ENCODE measurements at regions not wholly inside any gene's neighbourhood (a gene's known extent, or its start where the extent isn't known, plus 50 kb on each side); places are given as distances from the start of the nearest gene placed in this dataset.

- Histone ChIP-seq H3K27me3 (replicated peaks) (no peaks in the 10 kb centered on the region), H3K27ac (no peak overlapping the region), H3K36me3 (replicated peaks) (no peaks in the 10 kb centered on the region), H3K4me3 (ENCODE audit: low read depth, low read length) (no peak overlapping the region)
- TF ChIP-seq, protein P1, sequence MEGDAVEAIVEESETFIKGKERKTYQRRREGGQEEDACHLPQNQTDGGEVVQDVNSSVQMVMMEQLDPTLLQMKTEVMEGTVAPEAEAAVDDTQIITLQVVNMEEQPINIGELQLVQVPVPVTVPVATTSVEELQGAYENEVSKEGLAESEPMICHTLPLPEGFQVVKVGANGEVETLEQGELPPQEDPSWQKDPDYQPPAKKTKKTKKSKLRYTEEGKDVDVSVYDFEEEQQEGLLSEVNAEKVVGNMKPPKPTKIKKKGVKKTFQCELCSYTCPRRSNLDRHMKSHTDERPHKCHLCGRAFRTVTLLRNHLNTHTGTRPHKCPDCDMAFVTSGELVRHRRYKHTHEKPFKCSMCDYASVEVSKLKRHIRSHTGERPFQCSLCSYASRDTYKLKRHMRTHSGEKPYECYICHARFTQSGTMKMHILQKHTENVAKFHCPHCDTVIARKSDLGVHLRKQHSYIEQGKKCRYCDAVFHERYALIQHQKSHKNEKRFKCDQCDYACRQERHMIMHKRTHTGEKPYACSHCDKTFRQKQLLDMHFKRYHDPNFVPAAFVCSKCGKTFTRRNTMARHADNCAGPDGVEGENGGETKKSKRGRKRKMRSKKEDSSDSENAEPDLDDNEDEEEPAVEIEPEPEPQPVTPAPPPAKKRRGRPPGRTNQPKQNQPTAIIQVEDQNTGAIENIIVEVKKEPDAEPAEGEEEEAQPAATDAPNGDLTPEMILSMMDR (IDR thresholded peaks at IDR 0.05; ENCODE audit: low read depth, low read length, missing control alignments): no peak
- in situ Hi-C loops (cut with HindIII; ENCODE audit: low pct_ligation_motif_present, low sequenced_read_pairs): no loop called here
- no peak for DNase-seq
Observed at GRCh38 chr10:55001422-55001821, 200.4 kb upstream of the PCDH15 start.

- no peaks in the 10 kb centered on the region for H3K36me3 ChIP-seq (replicated peaks)
- DNase-seq: no peak
- no peak overlapping the region for H3K4me3 ChIP-seq (ENCODE audit: low read depth, low read length)
- in situ Hi-C loops (cut with HindIII; ENCODE audit: low pct_ligation_motif_present, low sequenced_read_pairs): no loop called here
- no peaks in the 10 kb centered on the region for H3K27me3 ChIP-seq (replicated peaks)
- TF ChIP-seq, protein P1 (IDR thresholded peaks at IDR 0.05; ENCODE audit: low read depth, low read length, missing control alignments): no peak
- no peak overlapping the region for H3K27ac ChIP-seq
Observed at GRCh38 chr10:54993148-54993547, 192.1 kb upstream of the PCDH15 start.

GRCh38 chr10:54985732-54986131, 184.7 kb upstream of the PCDH15 start:
- Histone ChIP-seq H3K36me3 (replicated peaks) (no peaks in the 10 kb centered on the region), H3K27ac (no peak overlapping the region), H3K4me3 (ENCODE audit: low read depth, low read length) (no peak overlapping the region), H3K27me3 (replicated peaks) (no peaks in the 10 kb centered on the region)
- in situ Hi-C loops (cut with HindIII; ENCODE audit: low pct_ligation_motif_present, low sequenced_read_pairs): no loop called here
- TF ChIP-seq, protein P1 (IDR thresholded peaks at IDR 0.05; ENCODE audit: low read depth, low read length, missing control alignments): no peak
- no peak for DNase-seq

DNA sequence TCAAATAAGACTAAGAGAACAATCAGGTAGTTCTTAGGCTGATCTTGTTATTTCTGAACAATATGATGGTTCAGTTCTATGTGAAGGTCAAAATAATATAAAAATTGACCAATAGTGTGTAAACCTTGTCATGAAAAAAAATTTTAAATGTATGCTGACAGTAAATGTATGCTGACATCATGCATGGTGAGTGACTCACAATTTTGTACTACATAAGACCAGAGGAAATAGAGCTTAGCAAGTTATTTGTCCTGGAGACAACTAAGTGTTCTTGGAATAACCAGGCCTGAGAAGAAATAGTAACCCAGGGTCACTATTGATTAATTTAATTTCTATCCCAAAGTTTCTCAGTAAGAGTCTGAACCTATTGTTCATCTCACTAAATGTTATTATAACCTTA, 182.2 kb upstream of the PCDH15 start:
- no peak overlapping the region for H3K4me3 ChIP-seq (ENCODE audit: low read depth, low read length)
- H3K27ac ChIP-seq: no peak overlapping the region
- in situ Hi-C loops (cut with HindIII; ENCODE audit: low pct_ligation_motif_present, low sequenced_read_pairs): no loop called here
- TF ChIP-seq, protein P1 (IDR thresholded peaks at IDR 0.05; ENCODE audit: low read depth, low read length, missing control alignments): no peak
- no peaks in the 10 kb centered on the region for H3K36me3 ChIP-seq (replicated peaks)
- DNase-seq: no peak
- no peaks in the 10 kb centered on the region for H3K27me3 ChIP-seq (replicated peaks)

- TF ChIP-seq, protein P1 (IDR thresholded peaks at IDR 0.05; ENCODE audit: low read depth, low read length, missing control alignments): no peak
- Histone ChIP-seq H3K27me3 (replicated peaks) (no peaks in the 10 kb centered on the region), H3K36me3 (replicated peaks) (no peaks in the 10 kb centered on the region), H3K4me3 (ENCODE audit: low read depth, low read length) (no peak overlapping the region), H3K27ac (no peak overlapping the region)
- in situ Hi-C loops (cut with HindIII; ENCODE audit: low pct_ligation_motif_present, low sequenced_read_pairs): no loop called here
- DNase-seq: no peak
Observed at GRCh38 chr10:54962134-54962900, 161.3 kb upstream of the PCDH15 start.

GRCh38 chr10:54961040-54961439, 160.0 kb upstream of the PCDH15 start:
- in situ Hi-C loops (cut with HindIII; ENCODE audit: low pct_ligation_motif_present, low sequenced_read_pairs): no loop called here
- Histone ChIP-seq H3K27ac (no peak overlapping the region), H3K4me3 (ENCODE audit: low read depth, low read length) (no peak overlapping the region), H3K27me3 (replicated peaks) (no peaks in the 10 kb centered on the region), H3K36me3 (replicated peaks) (no peaks in the 10 kb centered on the region)
- TF ChIP-seq, protein P1 (IDR thresholded peaks at IDR 0.05; ENCODE audit: low read depth, low read length, missing control alignments): no peak
- no peak for DNase-seq

All from brain microvascular endothelial cell (primary cell).